B cell (primary cell): ENCODE measurements at regions not wholly inside any gene's neighbourhood (a gene's known extent, or its start where the extent isn't known, plus 50 kb on each side); places are given as distances from the start of the nearest gene placed in this dataset.

Experiments used
- ATAC-seq: fragments of 200-7000 bp; cut with Tn5 transposase; one replicate; pipeline ENCODE4 v1.10.0; 2021; ENCODE audit warnings: low read depth, mild to moderate bottlenecking, moderate number of reproducible peaks, moderate library complexity
- CTCF ChIA-PET: fragments of 350-600 bp; sonication (Branson Sonifier 250); formaldehyde crosslinking; loops from one replicate; lab custom pipeline; 2021; ENCODE audit warnings: antibody characterized with exemption, inconsistent platforms; lab: Charles Lee
- POLR2A ChIA-PET: fragments of 350-600 bp; sonication (Branson Sonifier 250); formaldehyde crosslinking; loops from one replicate; lab custom pipeline; 2021; ENCODE audit warnings: antibody characterized with exemption; lab: Charles Lee
- DNase-seq: peaks from one replicate; pipeline ENCODE4 v3.0.0; 2013
- H2AFZ ChIP-seq: 2 replicates; pipeline ENCODE4 v1.6.1; 2012; ENCODE audit warnings: mild to moderate bottlenecking, low read depth, low read length; ENCODE audit not compliant: insufficient read depth, poor library complexity, severe bottlenecking
- H3K27ac ChIP-seq, 2 donors: 1 replicate in 1 of 2; 2 replicates in 1 of 2; pipeline ENCODE4 v1.5.1; 2012 to 2013; ENCODE audit warnings: low read length in 2 of 2, mild to moderate bottlenecking in 2 of 2, moderate library complexity in 1 of 2
- H3K27me3 ChIP-seq, 4 experiments: fragments of 200-600 bp in 1 of 4; sonication (generic) in 1 of 4; replicated peaks in 1 of 4; 1 replicate in 2 of 4; 2 replicates in 2 of 4; pipeline versions ENCODE4 v1.6.1 to v1.7.0; 2013 to 2016; ENCODE audit warnings: low read length in 3 of 4, mild to moderate bottlenecking in 2 of 4, mixed read lengths in 1 of 4, moderate library complexity in 1 of 4; ENCODE audit not compliant: insufficient read depth in 4 of 4, control insufficient read depth in 3 of 4; ENCODE audit errors: control extremely low read depth in 1 of 4
- H3K36me3 ChIP-seq, 2 experiments: replicated peaks in 1 of 2; 1 replicate in 1 of 2; 2 replicates in 1 of 2; pipeline versions ENCODE4 v1.6.1 to v1.7.1; 2013; ENCODE audit warnings: low read length in 1 of 2; ENCODE audit not compliant: insufficient read depth in 2 of 2, control insufficient read depth in 1 of 2; ENCODE audit errors: control extremely low read depth in 1 of 2, extremely low read depth in 1 of 2
- H3K4me1 ChIP-seq, 2 donors: fragments of 200-600 bp in 1 of 2; sonication (generic) in 1 of 2; 1 replicate in 1 of 2; 2 replicates in 1 of 2; pipeline versions ENCODE4 v1.5.1 to v1.6.1; 2013 to 2017; ENCODE audit warnings: low read length in 2 of 2; ENCODE audit not compliant: control insufficient read depth in 2 of 2, insufficient read depth in 2 of 2
- H3K4me2 ChIP-seq: replicated peaks from 2 replicates; pipeline ENCODE3; 2012; ENCODE audit warnings: mild to moderate bottlenecking, low read depth, low read length; ENCODE audit not compliant: poor library complexity, severe bottlenecking
- H3K4me3 ChIP-seq, 5 experiments: fragments of 200-600 bp in 1 of 5; sonication (generic) in 1 of 5; 1 replicate in 3 of 5; 2 replicates in 2 of 5; pipeline versions ENCODE4 v1.5.1 to v1.7.0; 2011 to 2016; ENCODE audit warnings: low read length in 4 of 5, mild to moderate bottlenecking in 4 of 5, low read depth in 2 of 5, control low read depth in 1 of 5, moderate library complexity in 1 of 5; ENCODE audit not compliant: insufficient read depth in 1 of 5; ENCODE audit errors: control extremely low read depth in 1 of 5, extremely low read depth in 1 of 5
- H3K79me2 ChIP-seq: fragments of 200-600 bp; sonication (generic); one replicate; pipeline ENCODE4 v1.6.0; 2016; ENCODE audit warnings: low read length; ENCODE audit not compliant: control insufficient read depth, insufficient read depth
- H3K9ac ChIP-seq: fragments of 200-600 bp; sonication (generic); 2 replicates; pipeline ENCODE4 v1.6.1; 2017; ENCODE audit warnings: mild to moderate bottlenecking, low read length, moderate library complexity
- H3K9me3 ChIP-seq, 3 donors: one replicate each; pipeline versions ENCODE4 v1.6.1 to v1.7.1; 2013; ENCODE audit warnings: low read length in 2 of 3; ENCODE audit not compliant: control insufficient read depth in 2 of 3, insufficient read depth in 1 of 3; ENCODE audit errors: control extremely low read depth in 1 of 3
- H4K20me1 ChIP-seq: 2 replicates; pipeline ENCODE4 v1.6.0; 2012; ENCODE audit warnings: mild to moderate bottlenecking, low read length; ENCODE audit not compliant: insufficient read depth, control insufficient read depth, poor library complexity, severe bottlenecking
- H3K27ac Mint-ChIP-seq: one replicate; pipeline ENCODE4 v1.8.0; 2021; ENCODE audit warnings: mixed read lengths
- H3K27me3 Mint-ChIP-seq: one replicate; pipeline ENCODE4 v1.8.0; 2021; ENCODE audit warnings: mixed read lengths
- H3K4me1 Mint-ChIP-seq: one replicate; pipeline ENCODE4 v1.8.0; 2021; ENCODE audit warnings: mixed read lengths
- H3K4me3 Mint-ChIP-seq: one replicate; pipeline ENCODE4 v1.8.0; 2021; ENCODE audit warnings: mixed read lengths
- H3K9me3 Mint-ChIP-seq: one replicate; pipeline ENCODE4 v1.8.0; 2022; ENCODE audit warnings: mixed read lengths; ENCODE audit not compliant: insufficient read depth
- EZH2 ChIP-seq: IDR thresholded peaks from 2 replicates; pipeline ENCODE4 v1.6.1; 2012; ENCODE audit warnings: borderline replicate concordance, low read depth, mild to moderate bottlenecking, moderate library complexity, low read length; ENCODE audit not compliant: insufficient read depth, poor library complexity, severe bottlenecking
- WGBS: methylation state at CpG from one replicate; pipeline ENCODE4 v1.1.5; 2013; ENCODE audit warnings: missing lambda C conversion rate; ENCODE audit not compliant: insufficient coverage; 5-methylcytosine and 5-hydroxymethylcytosine counted together
- intact Hi-C: fragments of 100-400 bp; cut with micrococcal nuclease; formaldehyde crosslinking; loops from one replicate; pipeline ENCODE4 v1.10.0; 2022
- TF ChIP-seq, protein P1 (sequence below): fragments of 200-600 bp; IDR thresholded peaks from one replicate; pipeline ENCODE4 v1.8.0; 2022; ENCODE audit warnings: antibody characterized with exemption, mild to moderate bottlenecking

DNA sequence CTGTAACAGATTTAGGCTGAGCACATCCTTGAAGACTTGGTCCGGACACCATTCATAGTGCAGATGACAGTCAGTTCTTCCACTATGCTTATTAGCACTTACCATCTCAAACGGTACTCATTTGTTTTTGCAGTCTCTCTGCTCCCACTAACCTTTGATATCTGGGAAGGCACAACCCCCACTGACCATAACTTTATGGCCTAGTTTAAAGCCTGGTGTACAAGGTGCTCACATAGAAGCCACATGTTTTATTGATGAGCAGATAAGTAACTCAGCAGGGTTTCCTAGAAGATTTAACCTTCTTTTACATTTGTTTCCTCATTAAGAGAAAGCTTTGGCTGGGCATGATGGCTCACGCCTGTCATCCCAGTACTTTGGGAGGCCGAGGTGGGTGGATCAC lies 119.3 kb upstream of the MAGI3 start:
- Histone ChIP-seq H3K9ac (no peak overlapping the region), H3K4me2 (no peak overlapping the region), H3K79me2 (no peaks in the 10 kb centered on the region), H3K27me3 (no peaks in the 10 kb centered on the region), H4K20me1 (no peaks in the 10 kb centered on the region), H3K36me3 (no peaks in the 10 kb centered on the region), H2AFZ (no peak overlapping the region), H3K27ac (no peak overlapping the region), H3K4me3 (no peak overlapping the region), H3K4me1 (no peaks in the 10 kb centered on the region), H3K9me3 (peaks cover 0 to 5% (median 0%) of the 10 kb centered on the region in 3 donors)
- POLR2A ChIA-PET = no interaction called here
- intact Hi-C loops = no loop called here
- DNase-seq (no peak), ATAC-seq (no peak)
- H3K9me3 Mint-ChIP-seq = no peaks in the 10 kb centered on the region
- WGBS = 100% methylated on average over 2 of the region's 4 CpGs
- CTCF ChIA-PET = no interaction called here
- TF ChIP-seq, protein P1, sequence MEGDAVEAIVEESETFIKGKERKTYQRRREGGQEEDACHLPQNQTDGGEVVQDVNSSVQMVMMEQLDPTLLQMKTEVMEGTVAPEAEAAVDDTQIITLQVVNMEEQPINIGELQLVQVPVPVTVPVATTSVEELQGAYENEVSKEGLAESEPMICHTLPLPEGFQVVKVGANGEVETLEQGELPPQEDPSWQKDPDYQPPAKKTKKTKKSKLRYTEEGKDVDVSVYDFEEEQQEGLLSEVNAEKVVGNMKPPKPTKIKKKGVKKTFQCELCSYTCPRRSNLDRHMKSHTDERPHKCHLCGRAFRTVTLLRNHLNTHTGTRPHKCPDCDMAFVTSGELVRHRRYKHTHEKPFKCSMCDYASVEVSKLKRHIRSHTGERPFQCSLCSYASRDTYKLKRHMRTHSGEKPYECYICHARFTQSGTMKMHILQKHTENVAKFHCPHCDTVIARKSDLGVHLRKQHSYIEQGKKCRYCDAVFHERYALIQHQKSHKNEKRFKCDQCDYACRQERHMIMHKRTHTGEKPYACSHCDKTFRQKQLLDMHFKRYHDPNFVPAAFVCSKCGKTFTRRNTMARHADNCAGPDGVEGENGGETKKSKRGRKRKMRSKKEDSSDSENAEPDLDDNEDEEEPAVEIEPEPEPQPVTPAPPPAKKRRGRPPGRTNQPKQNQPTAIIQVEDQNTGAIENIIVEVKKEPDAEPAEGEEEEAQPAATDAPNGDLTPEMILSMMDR = no peak
- no peak for TF ChIP-seq EZH2
- peaks cover 17% of the 10 kb centered on the region for H3K27me3 Mint-ChIP-seq
- H3K4me1 Mint-ChIP-seq = no peaks in the 10 kb centered on the region
- no peak overlapping the region for H3K4me3 Mint-ChIP-seq
- no peak overlapping the region for H3K27ac Mint-ChIP-seq

DNA sequence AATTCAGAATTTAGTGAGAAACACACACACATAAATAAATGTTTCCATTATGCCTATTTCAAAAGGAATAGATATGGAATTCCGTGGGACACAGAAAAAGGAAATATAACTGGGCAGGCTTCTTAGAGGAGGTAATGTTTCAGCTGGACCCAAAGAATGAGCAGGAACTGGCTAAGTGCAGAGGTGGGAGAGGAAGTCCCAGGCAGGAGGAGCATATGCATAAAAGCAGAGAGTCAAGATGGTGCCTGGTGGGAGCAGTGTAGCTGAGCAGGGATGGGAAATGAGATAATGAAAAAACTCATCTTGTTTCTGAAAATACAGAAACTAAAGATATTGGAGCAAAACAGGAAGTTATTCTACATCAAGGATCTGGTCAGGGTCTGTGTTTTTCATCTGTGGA lies 115.2 kb upstream of the MAGI3 start:
- ATAC-seq (no peak), DNase-seq (no peak)
- Mint-ChIP-seq H3K27ac (no peak overlapping the region), H3K4me3 (no peak overlapping the region), H3K9me3 (no peaks in the 10 kb centered on the region), H3K27me3 (peaks cover 23% of the 10 kb centered on the region), H3K4me1 (no peaks in the 10 kb centered on the region)
- no peaks in the 10 kb centered on the region for H3K4me1 ChIP-seq
- H3K27ac ChIP-seq = no peak overlapping the region
- TF ChIP-seq EZH2 = no peak
- TF ChIP-seq, protein P1 = no peak
- H3K9me3 ChIP-seq = no peaks in the 10 kb centered on the region
- H3K9ac ChIP-seq = no peak overlapping the region
- no peaks in the 10 kb centered on the region for H4K20me1 ChIP-seq
- POLR2A ChIA-PET = no interaction called here
- H3K27me3 ChIP-seq = no peaks in the 10 kb centered on the region
- no peak overlapping the region for H3K4me3 ChIP-seq
- H3K36me3 ChIP-seq = no peaks in the 10 kb centered on the region
- CTCF ChIA-PET = no interaction called here
- H3K4me2 ChIP-seq = no peak overlapping the region
- WGBS = 63% methylated on average over 1 of the region's 1 CpG
- H2AFZ ChIP-seq = no peak overlapping the region
- no peaks in the 10 kb centered on the region for H3K79me2 ChIP-seq
- intact Hi-C loops = no loop called here
